Osteocyte (in vitro differentiated cells): ENCODE measurements at regions not wholly inside any gene's neighbourhood (a gene's known extent, or its start where the extent isn't known, plus 50 kb on each side); places are given as distances from the start of the nearest gene placed in this dataset.

Experiments
- DNase-seq: peaks from one replicate; pipeline ENCODE4 v3.0.0; 2021; ENCODE audit warnings: mixed read lengths; ENCODE audit not compliant: unreplicated experiment; ENCODE audit errors: extremely low spot score
- H3K27ac Mint-ChIP-seq: one replicate; pipeline ENCODE4 v1.8.0; 2021; ENCODE audit warnings: mild to moderate bottlenecking, mixed read lengths; ENCODE audit not compliant: unreplicated experiment
- H3K27me3 Mint-ChIP-seq: one replicate; pipeline ENCODE4 v1.8.0; 2021; ENCODE audit warnings: mixed read lengths; ENCODE audit not compliant: unreplicated experiment
- H3K36me3 Mint-ChIP-seq: one replicate; pipeline ENCODE4 v1.8.0; 2021; ENCODE audit warnings: mixed read lengths; ENCODE audit not compliant: unreplicated experiment
- H3K4me1 Mint-ChIP-seq: one replicate; pipeline ENCODE4 v1.8.0; 2021; ENCODE audit warnings: mixed read lengths; ENCODE audit not compliant: unreplicated experiment
- H3K4me3 Mint-ChIP-seq: one replicate; pipeline ENCODE4 v1.8.0; 2021; ENCODE audit warnings: mild to moderate bottlenecking, moderate library complexity, mixed read lengths; ENCODE audit not compliant: unreplicated experiment
- H3K9me3 Mint-ChIP-seq: one replicate; pipeline ENCODE4 v1.8.0; 2021; ENCODE audit warnings: mixed read lengths; ENCODE audit not compliant: unreplicated experiment
- TF ChIP-seq, protein P1 (sequence below): fragments of 200-600 bp; sonication (generic); IDR thresholded peaks from 2 replicates; pipeline ENCODE4 v1.5.0; 2021; ENCODE audit warnings: antibody characterized with exemption, mild to moderate bottlenecking, moderate library complexity

DNA sequence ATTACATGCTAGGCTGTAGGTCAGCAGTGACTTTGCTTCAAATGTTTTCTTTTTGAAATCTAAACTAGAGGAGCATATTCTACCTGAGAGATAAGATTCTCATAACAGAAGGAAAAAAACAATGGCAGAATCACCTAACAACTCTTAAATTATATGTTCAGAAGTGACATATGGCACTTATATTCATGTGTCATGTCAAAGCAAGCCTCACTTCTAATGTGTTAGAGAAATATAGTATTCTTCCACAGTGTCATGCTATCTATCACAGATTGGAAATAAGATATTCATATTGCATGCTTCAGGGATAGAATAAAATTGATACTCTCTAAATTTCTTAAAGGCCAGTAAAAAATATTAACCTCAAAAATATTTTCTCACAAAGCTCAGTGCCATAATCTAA, 874.6 kb upstream of the PRMT6 start:
- H3K27ac Mint-ChIP-seq, result no peak overlapping the region
- no peak for DNase-seq
- no peaks in the 10 kb centered on the region for H3K36me3 Mint-ChIP-seq

DNA sequence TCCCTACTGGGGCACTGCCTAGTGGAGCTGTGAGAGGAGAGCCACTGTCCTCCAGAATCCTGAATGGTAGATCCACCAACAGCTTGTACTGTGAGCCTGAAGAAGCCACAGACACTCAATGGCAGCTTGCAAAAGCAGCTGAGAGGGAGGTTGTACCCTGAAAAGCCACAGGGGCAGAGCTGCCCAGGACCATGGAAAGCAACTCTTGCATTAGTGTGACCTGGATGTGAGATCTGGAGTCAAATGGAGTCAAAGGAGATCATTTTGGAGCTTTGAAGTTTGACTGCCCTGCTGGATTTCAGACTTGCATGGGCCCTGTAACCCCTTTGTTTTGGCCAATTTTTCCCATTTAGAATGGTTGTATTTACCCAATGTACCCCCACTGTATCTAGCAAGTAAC, 871.4 kb upstream of the PRMT6 start:
- Mint-ChIP-seq H3K4me1 (no peaks in the 10 kb centered on the region), H3K27ac (no peak overlapping the region), H3K27me3 (no peaks in the 10 kb centered on the region), H3K9me3 (peaks cover 13% of the 10 kb centered on the region), H3K4me3 (no peak overlapping the region), H3K36me3 (no peaks in the 10 kb centered on the region)
- TF ChIP-seq, protein P1, sequence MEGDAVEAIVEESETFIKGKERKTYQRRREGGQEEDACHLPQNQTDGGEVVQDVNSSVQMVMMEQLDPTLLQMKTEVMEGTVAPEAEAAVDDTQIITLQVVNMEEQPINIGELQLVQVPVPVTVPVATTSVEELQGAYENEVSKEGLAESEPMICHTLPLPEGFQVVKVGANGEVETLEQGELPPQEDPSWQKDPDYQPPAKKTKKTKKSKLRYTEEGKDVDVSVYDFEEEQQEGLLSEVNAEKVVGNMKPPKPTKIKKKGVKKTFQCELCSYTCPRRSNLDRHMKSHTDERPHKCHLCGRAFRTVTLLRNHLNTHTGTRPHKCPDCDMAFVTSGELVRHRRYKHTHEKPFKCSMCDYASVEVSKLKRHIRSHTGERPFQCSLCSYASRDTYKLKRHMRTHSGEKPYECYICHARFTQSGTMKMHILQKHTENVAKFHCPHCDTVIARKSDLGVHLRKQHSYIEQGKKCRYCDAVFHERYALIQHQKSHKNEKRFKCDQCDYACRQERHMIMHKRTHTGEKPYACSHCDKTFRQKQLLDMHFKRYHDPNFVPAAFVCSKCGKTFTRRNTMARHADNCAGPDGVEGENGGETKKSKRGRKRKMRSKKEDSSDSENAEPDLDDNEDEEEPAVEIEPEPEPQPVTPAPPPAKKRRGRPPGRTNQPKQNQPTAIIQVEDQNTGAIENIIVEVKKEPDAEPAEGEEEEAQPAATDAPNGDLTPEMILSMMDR, result no peak
- no peak for DNase-seq

More for the DNA sequence above, 874.6 kb upstream of the PRMT6 start:
- Mint-ChIP-seq H3K4me1 (no peaks in the 10 kb centered on the region), H3K4me3 (no peak overlapping the region), H3K27me3 (no peaks in the 10 kb centered on the region), H3K9me3 (peaks cover 13% of the 10 kb centered on the region)
- TF ChIP-seq, protein P1, result no peak

DNA sequence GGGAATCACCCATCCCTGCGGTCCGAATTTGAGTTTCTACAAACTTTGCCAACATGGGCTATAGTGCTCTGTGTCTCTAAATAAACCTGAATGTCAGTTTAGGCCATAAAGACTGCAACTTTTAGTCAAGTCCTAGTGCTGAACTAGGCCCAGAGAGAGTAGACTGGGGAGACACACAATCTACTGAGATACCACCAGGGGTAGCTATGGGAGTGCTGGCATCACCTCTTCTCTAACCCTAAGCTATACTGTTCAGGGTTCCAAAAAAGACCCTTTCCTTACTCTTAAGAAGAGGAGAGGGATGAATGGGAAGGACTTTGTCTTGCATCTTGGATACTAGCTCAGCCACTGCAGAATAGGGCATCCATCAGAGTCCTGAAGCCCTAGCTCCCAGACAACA, 866.7 kb upstream of the PRMT6 start:
- no peaks in the 10 kb centered on the region for H3K4me1 Mint-ChIP-seq
- no peaks in the 10 kb centered on the region for H3K36me3 Mint-ChIP-seq
- TF ChIP-seq, protein P1, result no peak
- H3K4me3 Mint-ChIP-seq, result no peak overlapping the region
- DNase-seq, result no peak
- no peak overlapping the region for H3K27ac Mint-ChIP-seq
- no peaks in the 10 kb centered on the region for H3K27me3 Mint-ChIP-seq
- peaks cover 38% of the 10 kb centered on the region for H3K9me3 Mint-ChIP-seq

DNA sequence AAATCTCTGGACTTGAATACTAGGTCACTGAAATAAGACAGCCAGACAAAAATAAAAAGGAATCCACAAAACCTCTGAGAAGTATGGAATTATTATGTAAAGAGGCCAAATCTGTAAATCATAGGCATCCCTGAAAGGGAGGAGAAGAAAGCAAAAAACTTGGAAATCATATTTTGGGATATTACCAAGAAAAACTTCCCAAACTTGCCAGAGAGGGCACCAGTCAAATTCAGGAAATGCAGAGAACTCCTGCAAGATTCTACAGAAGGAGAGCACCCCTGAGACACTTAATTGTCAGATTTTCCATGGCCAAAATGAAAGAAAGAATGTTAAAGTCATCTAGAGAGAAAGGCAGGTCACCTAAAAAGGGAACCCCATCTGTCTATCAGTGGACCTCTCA, 862.3 kb upstream of the PRMT6 start:
- Mint-ChIP-seq H3K36me3 (no peaks in the 10 kb centered on the region), H3K4me3 (no peak overlapping the region), H3K27ac (no peak overlapping the region), H3K4me1 (no peaks in the 10 kb centered on the region), H3K9me3 (peaks cover 44% of the 10 kb centered on the region), H3K27me3 (no peaks in the 10 kb centered on the region)
- TF ChIP-seq, protein P1, result no peak
- no peak for DNase-seq

DNA sequence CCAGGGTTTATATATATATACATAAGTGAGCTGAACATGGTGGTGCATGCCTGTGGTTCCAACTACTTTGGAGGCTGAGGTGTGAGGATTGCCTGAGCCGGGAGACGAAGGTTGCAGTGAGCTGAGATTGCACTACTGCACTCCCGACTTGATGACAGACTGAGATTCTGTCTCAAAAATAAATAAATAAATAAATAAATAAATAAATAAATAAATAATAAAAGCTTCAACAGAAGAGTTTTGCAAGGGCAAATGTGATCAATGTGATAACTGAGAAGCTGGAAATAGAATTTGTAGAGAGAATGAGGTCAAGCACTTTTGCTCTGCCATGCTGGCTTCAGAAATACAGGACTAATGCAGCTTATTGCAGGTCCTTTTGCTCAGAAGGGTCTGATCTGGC, 855.8 kb upstream of the PRMT6 start:
- Mint-ChIP-seq H3K9me3 (peaks cover 8% of the 10 kb centered on the region), H3K36me3 (no peaks in the 10 kb centered on the region), H3K4me1 (no peaks in the 10 kb centered on the region), H3K27me3 (no peaks in the 10 kb centered on the region), H3K4me3 (no peak overlapping the region), H3K27ac (no peak overlapping the region)
- DNase-seq, result no peak
- TF ChIP-seq, protein P1, result no peak
